ENCODE measurements at regions not wholly inside any gene's neighbourhood (a gene's known extent, or its start where the extent isn't known, plus 50 kb on each side); places are given as distances from the start of the nearest gene placed in this dataset.

- intact Hi-C loops (cut with DNase I): no loop called here
- Histone ChIP-seq H3K9me3 (replicated peaks in 1 of 3) (no peaks in the 10 kb centered on the region), H3K27me3 (no peaks in the 10 kb centered on the region), H3K4me1 (replicated peaks in 1 of 2) (no peaks in the 10 kb centered on the region), H3K27ac (no peak overlapping the region), H3K4me3 (no peak overlapping the region), H3K36me3 (replicated peaks in 1 of 2) (no peaks in the 10 kb centered on the region)
- DNase-seq: no peak
- no peak for TF ChIP-seq CTCF (IDR thresholded peaks at IDR 0.05)
- TF ChIP-seq POLR2A (IDR thresholded peaks at IDR 0.05): no peak
- 58 to 61% (median 59%) methylated on average over 8 of the region's 8 CpGs for WGBS, 4 donors
These were observed 83.4 kb downstream of the TFAP2A start for GRCh38 chr6:10331334-10331968.

- intact Hi-C loops (cut with DNase I): no loop called here
- WGBS, 4 donors: 75 to 83% (median 81%) methylated on average over 2 of the region's 2 CpGs
- DNase-seq: no peak
- TF ChIP-seq POLR2A (IDR thresholded peaks at IDR 0.05) (no peak), CTCF (IDR thresholded peaks at IDR 0.05) (no peak)
- Histone ChIP-seq H3K9me3 (replicated peaks in 1 of 3) (no peaks in the 10 kb centered on the region), H3K27ac (no peak overlapping the region), H3K36me3 (replicated peaks in 1 of 2) (no peaks in the 10 kb centered on the region), H3K4me3 (no peak overlapping the region), H3K4me1 (replicated peaks in 1 of 2) (no peaks in the 10 kb centered on the region), H3K27me3 (no peaks in the 10 kb centered on the region)
These were observed 84.4 kb downstream of the TFAP2A start for GRCh38 chr6:10330515-10330914.

GRCh38 chr6:10323018-10323417, 91.9 kb downstream of the TFAP2A start:
- Histone ChIP-seq H3K4me3 (no peak overlapping the region), H3K4me1 (replicated peaks in 1 of 2) (no peaks in the 10 kb centered on the region), H3K27me3 (peaks cover under 1% of the 10 kb centered on the region), H3K9me3 (replicated peaks in 1 of 3) (no peaks in the 10 kb centered on the region), H3K36me3 (replicated peaks in 1 of 2) (no peaks in the 10 kb centered on the region), H3K27ac (no peak overlapping the region)
- TF ChIP-seq POLR2A (IDR thresholded peaks at IDR 0.05) (no peak), CTCF (IDR thresholded peaks at IDR 0.05) (no peak)
- no peak for DNase-seq
- intact Hi-C loops (cut with DNase I): no loop called here
- 77 to 84% (median 81%) methylated on average over 2 of the region's 2 CpGs for WGBS, 4 donors

GRCh38 chr6:10320291-10320690, 94.6 kb downstream of the TFAP2A start:
- no peak overlapping the region for H3K27ac ChIP-seq
- H3K4me1 ChIP-seq (replicated peaks in 1 of 2): no peaks in the 10 kb centered on the region
- H3K27me3 ChIP-seq: peaks cover 3% of the 10 kb centered on the region
- no peaks in the 10 kb centered on the region for H3K9me3 ChIP-seq (replicated peaks in 1 of 3)
- TF ChIP-seq CTCF (IDR thresholded peaks at IDR 0.05): no peak
- TF ChIP-seq POLR2A (IDR thresholded peaks at IDR 0.05): no peak
- H3K4me3 ChIP-seq: no peak overlapping the region
- intact Hi-C loops (cut with DNase I): no loop called here
- 63 to 78% (median 70%) methylated on average over 6 of the region's 6 CpGs for WGBS, 4 donors
- H3K36me3 ChIP-seq (replicated peaks in 1 of 2): no peaks in the 10 kb centered on the region
- DNase-seq: no peak
